OCI-LY1 (cell line): ENCODE measurements at regions not wholly inside any gene's neighbourhood (a gene's known extent, or its start where the extent isn't known, plus 50 kb on each side); places are given as distances from the start of the nearest gene placed in this dataset.
"Not testable (repeated sequence)": the region's sequence is repeated elsewhere in the genome, so short reads cannot be mapped to it uniquely, and the experiment has no call there.

Experiments used
- CTCF ChIP-seq: fragments of 200-600 bp; sonication (generic), shearing (Covaris generic); IDR thresholded peaks from 2 replicates; pipeline ENCODE4 v1.5.1; 2017; ENCODE audit warnings: mild to moderate bottlenecking, antibody characterized with exemption, low read length, moderate library complexity, mixed read lengths
- EZH2 ChIP-seq: fragments of 200-600 bp; sonication (generic), shearing (Covaris generic); IDR thresholded peaks from 2 replicates; pipeline ENCODE4 v1.8.0; 2017; ENCODE audit warnings: borderline replicate concordance, mixed run types, mild to moderate bottlenecking, antibody characterized with exemption, low read length, moderate library complexity, mixed read lengths

DNA sequence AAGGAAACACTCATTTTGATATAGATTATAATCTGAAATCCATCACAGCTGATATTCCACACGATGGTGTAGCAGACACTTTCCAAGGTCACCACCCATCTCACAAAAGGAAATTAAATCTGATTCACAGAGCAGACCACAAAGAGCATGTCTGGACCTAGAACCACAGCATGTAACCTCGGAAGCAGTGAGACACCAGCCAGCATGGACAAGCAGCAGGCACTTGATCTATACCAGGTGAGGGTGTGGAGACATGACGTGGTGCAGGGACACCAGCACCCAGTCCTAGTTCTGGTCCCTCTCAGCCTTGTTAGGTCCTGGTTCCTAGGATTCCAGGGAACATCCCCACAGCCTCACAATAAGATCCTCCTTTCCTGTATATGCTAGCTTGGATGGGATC is 81.9 kb upstream of the FBXO28 start:
- TF ChIP-seq CTCF, EZH2: not testable (repeated sequence)
